Caco-2 (cell line): ENCODE measurements at regions not wholly inside any gene's neighbourhood (a gene's known extent, or its start where the extent isn't known, plus 50 kb on each side); places are given as distances from the start of the nearest gene placed in this dataset.

Experiments used
- BruUV-seq: library from RNA; stranded (reverse); fragments of 400-500 nt; replicated peaks from 2 replicates; lab custom pipeline; 2021; lab: Mats Ljungman, UMichigan
- CTCF ChIA-PET: fragments of 300-600 bp; sonication (Branson Sonifier 250); formaldehyde crosslinking; loops from one replicate; lab custom pipeline; 2022; ENCODE audit warnings: antibody characterized with exemption; lab: Charles Lee
- POLR2A ChIA-PET: fragments of 300-600 bp; sonication (Branson Sonifier 250); formaldehyde crosslinking; loops from one replicate; lab custom pipeline; 2022; ENCODE audit warnings: antibody characterized with exemption; lab: Charles Lee
- DNase-seq, 2 experiments: peaks; one replicate each; pipeline versions ENCODE4 v3.0.0 to v3.0.0-alpha.2; 2020 to 2022
- H3K27me3 ChIP-seq: replicated peaks from 2 replicates; pipeline ENCODE4 v1.6.0; 2011; ENCODE audit warnings: low read length; ENCODE audit not compliant: control insufficient read depth, insufficient read depth
- H3K36me3 ChIP-seq: 2 replicates; pipeline ENCODE4 v1.5.1; 2011; ENCODE audit warnings: low read length; ENCODE audit not compliant: control insufficient read depth, insufficient read depth
- H3K4me1 ChIP-seq: fragments of 250-450 bp; sonication (Bioruptor Pico); 2 replicates; pipeline ENCODE4 v1.5.1; 2020; ENCODE audit warnings: mild to moderate bottlenecking
- H3K4me3 ChIP-seq: 2 replicates; pipeline ENCODE4 v1.5.1; 2011; ENCODE audit warnings: low read depth, mild to moderate bottlenecking, control low read depth, low read length
- H3K9me3 ChIP-seq: fragments of 250-450 bp; sonication (Bioruptor Pico); 2 replicates; pipeline ENCODE4 v1.5.1; 2020; ENCODE audit warnings: mild to moderate bottlenecking, moderate library complexity
- H3K27ac Mint-ChIP-seq: one replicate; pipeline ENCODE4 v1.8.0; 2022; ENCODE audit warnings: mixed read lengths; ENCODE audit not compliant: unreplicated experiment
- H3K27me3 Mint-ChIP-seq: one replicate; pipeline ENCODE4 v1.8.0; 2022; ENCODE audit warnings: mixed read lengths; ENCODE audit not compliant: insufficient read depth, unreplicated experiment
- H3K36me3 Mint-ChIP-seq: one replicate; pipeline ENCODE4 v1.8.0; 2022; ENCODE audit warnings: mild to moderate bottlenecking, mixed read lengths; ENCODE audit not compliant: insufficient read depth, unreplicated experiment
- H3K4me1 Mint-ChIP-seq: one replicate; pipeline ENCODE4 v1.8.0; 2022; ENCODE audit warnings: low read depth, mixed read lengths; ENCODE audit not compliant: unreplicated experiment
- H3K4me3 Mint-ChIP-seq: one replicate; pipeline ENCODE4 v1.8.0; 2022; ENCODE audit warnings: mild to moderate bottlenecking, moderate library complexity, mixed read lengths; ENCODE audit not compliant: unreplicated experiment
- H3K9me3 Mint-ChIP-seq: one replicate; pipeline ENCODE4 v1.8.0; 2022; ENCODE audit warnings: mixed read lengths; ENCODE audit not compliant: unreplicated experiment
- intact Hi-C: fragments of 100-400 bp; cut with micrococcal nuclease; formaldehyde crosslinking; loops from one replicate; pipeline ENCODE4 v1.10.0; 2022; ENCODE audit not compliant: unreplicated experiment
- TF ChIP-seq, protein P1 (sequence below), 2 experiments: fragments of 200-600 bp in 1 of 2; IDR thresholded peaks; 1 replicate in 1 of 2; 2 replicates in 1 of 2; pipeline versions ENCODE4 v1.5.1 to v1.8.0; 2011 to 2022; ENCODE audit warnings: antibody characterized with exemption in 1 of 2, control low read depth in 1 of 2, inconsistent platforms in 1 of 2, low read depth in 1 of 2, low read length in 1 of 2, mild to moderate bottlenecking in 1 of 2, moderate library complexity in 1 of 2; ENCODE audit not compliant: insufficient read depth in 1 of 2, severe bottlenecking in 1 of 2, unreplicated experiment in 1 of 2

DNA sequence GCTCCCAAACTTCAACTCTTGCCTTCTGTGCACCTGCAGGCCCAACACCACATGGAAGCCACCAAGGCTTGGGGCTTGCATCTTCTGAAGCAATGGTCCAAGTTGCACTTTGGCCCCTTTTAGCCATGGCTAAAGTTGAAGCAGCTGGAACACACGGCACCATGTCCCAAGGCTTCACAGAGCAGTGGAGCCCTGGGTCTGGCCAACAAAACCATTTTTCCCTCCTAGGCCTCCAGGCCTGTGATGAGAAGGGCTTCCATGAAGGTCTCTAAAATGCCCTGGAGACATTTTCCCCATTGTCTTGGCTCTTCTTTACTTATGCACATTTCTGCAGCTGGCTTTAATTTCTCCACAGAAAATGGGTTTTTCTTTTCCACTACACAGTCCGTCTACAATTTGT is 61.3 kb upstream of the CYSLTR1 start:
- intact Hi-C loops: no loop called here
- Histone ChIP-seq H3K4me1 (no peaks in the 10 kb centered on the region), H3K36me3 (no peaks in the 10 kb centered on the region), H3K27me3 (no peaks in the 10 kb centered on the region), H3K9me3 (no peaks in the 10 kb centered on the region), H3K4me3 (no peak overlapping the region)
- H3K4me3 Mint-ChIP-seq: no peak overlapping the region
- no TSS peak for BruUV-seq
- ChIA-PET CTCF (no interaction called here), POLR2A (no interaction called here)
- H3K36me3 Mint-ChIP-seq: no peaks in the 10 kb centered on the region
- TF ChIP-seq, protein P1, sequence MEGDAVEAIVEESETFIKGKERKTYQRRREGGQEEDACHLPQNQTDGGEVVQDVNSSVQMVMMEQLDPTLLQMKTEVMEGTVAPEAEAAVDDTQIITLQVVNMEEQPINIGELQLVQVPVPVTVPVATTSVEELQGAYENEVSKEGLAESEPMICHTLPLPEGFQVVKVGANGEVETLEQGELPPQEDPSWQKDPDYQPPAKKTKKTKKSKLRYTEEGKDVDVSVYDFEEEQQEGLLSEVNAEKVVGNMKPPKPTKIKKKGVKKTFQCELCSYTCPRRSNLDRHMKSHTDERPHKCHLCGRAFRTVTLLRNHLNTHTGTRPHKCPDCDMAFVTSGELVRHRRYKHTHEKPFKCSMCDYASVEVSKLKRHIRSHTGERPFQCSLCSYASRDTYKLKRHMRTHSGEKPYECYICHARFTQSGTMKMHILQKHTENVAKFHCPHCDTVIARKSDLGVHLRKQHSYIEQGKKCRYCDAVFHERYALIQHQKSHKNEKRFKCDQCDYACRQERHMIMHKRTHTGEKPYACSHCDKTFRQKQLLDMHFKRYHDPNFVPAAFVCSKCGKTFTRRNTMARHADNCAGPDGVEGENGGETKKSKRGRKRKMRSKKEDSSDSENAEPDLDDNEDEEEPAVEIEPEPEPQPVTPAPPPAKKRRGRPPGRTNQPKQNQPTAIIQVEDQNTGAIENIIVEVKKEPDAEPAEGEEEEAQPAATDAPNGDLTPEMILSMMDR (IDR thresholded peaks at IDR 0.05; ENCODE audit: insufficient read depth in 1 of 2, low read depth in 1 of 2, low read length in 1 of 2, severe bottlenecking in 1 of 2, unreplicated experiment in 1 of 2): no peak
- no peaks in the 10 kb centered on the region for H3K27me3 Mint-ChIP-seq
- no peaks in the 10 kb centered on the region for H3K4me1 Mint-ChIP-seq
- peaks cover 29% of the 10 kb centered on the region for H3K9me3 Mint-ChIP-seq
- H3K27ac Mint-ChIP-seq: no peak overlapping the region
- DNase-seq: no peak

DNA sequence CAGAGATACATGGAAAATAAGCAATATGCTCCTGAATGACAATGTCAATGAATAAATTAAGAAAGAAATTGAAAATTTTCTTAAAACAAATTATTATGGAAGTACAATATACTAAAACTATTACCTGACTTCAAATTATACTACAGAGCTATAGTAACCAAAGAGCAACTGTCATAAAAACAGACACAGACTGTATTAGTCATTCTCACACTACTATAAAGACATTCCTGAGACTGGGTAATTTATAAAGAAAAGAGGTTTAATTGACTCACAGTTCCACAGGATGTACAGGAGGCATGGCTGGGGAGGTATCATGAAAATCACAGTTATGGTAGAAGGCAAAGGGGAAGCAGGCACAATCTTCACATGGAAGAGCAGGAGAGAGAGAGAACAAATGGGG is 60.0 kb upstream of the CYSLTR1 start:
- BruUV-seq: no TSS peak
- intact Hi-C loops: no loop called here
- H3K4me1 Mint-ChIP-seq: no peaks in the 10 kb centered on the region
- H3K4me3 Mint-ChIP-seq: no peak overlapping the region
- no peaks in the 10 kb centered on the region for H3K36me3 Mint-ChIP-seq
- Histone ChIP-seq H3K4me3 (no peak overlapping the region), H3K27me3 (no peaks in the 10 kb centered on the region), H3K36me3 (no peaks in the 10 kb centered on the region), H3K9me3 (no peaks in the 10 kb centered on the region), H3K4me1 (no peaks in the 10 kb centered on the region)
- no peaks in the 10 kb centered on the region for H3K27me3 Mint-ChIP-seq
- H3K9me3 Mint-ChIP-seq: peaks cover 29% of the 10 kb centered on the region
- no peak overlapping the region for H3K27ac Mint-ChIP-seq
- CTCF ChIA-PET: no interaction called here
- POLR2A ChIA-PET: no interaction called here
- no peak for DNase-seq
- TF ChIP-seq, protein P1 (IDR thresholded peaks at IDR 0.05; ENCODE audit: insufficient read depth in 1 of 2, low read depth in 1 of 2, low read length in 1 of 2, severe bottlenecking in 1 of 2, unreplicated experiment in 1 of 2): no peak

DNA sequence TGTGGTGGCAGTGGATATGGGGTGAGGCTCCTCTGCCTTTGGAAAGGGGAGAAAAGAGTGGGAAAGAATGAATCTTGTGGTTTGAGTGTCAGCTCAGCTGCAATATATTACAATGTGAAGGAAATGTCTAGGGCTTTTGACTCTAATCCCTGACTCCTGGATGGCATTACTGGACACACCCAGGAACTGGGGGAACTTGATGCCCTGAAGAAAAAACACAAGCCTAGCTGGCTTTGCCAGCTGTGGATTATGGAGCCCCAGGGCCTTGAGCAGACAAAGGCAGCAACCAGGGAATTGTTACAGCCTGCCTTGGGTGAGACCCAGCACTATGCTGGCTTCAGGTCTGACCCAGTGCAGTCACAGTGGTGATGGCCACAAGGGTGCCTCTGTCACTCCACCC is 57.1 kb upstream of the CYSLTR1 start:
- CTCF ChIA-PET: no interaction called here
- no peak overlapping the region for H3K27ac Mint-ChIP-seq
- H3K9me3 Mint-ChIP-seq: peaks cover 25% of the 10 kb centered on the region

More for the DNA sequence above, 57.1 kb upstream of the CYSLTR1 start:
- no peaks in the 10 kb centered on the region for H3K4me1 ChIP-seq
- H3K4me3 ChIP-seq: no peak overlapping the region
- BruUV-seq: no TSS peak
- no peaks in the 10 kb centered on the region for H3K27me3 ChIP-seq
- intact Hi-C loops: no loop called here
- DNase-seq: no peak
- TF ChIP-seq, protein P1 (IDR thresholded peaks at IDR 0.05; ENCODE audit: insufficient read depth in 1 of 2, low read depth in 1 of 2, low read length in 1 of 2, severe bottlenecking in 1 of 2, unreplicated experiment in 1 of 2): no peak
- POLR2A ChIA-PET: no interaction called here
- Mint-ChIP-seq H3K4me3 (no peak overlapping the region), H3K36me3 (no peaks in the 10 kb centered on the region), H3K4me1 (no peaks in the 10 kb centered on the region), H3K27me3 (no peaks in the 10 kb centered on the region)
- H3K9me3 ChIP-seq: no peaks in the 10 kb centered on the region
- no peaks in the 10 kb centered on the region for H3K36me3 ChIP-seq
